GM18519 (cell line): ENCODE measurements at regions not wholly inside any gene's neighbourhood (a gene's known extent, or its start where the extent isn't known, plus 50 kb on each side); places are given as distances from the start of the nearest gene placed in this dataset.

Experiments
- ATAC-seq: cut with Tn5 transposase; IDR thresholded peaks from one replicate; pipeline ENCODE4 v1.9.1; 2021; ENCODE audit warnings: mild to moderate bottlenecking, moderate library complexity; ENCODE audit not compliant: unreplicated experiment, low FRiP score

DNA sequence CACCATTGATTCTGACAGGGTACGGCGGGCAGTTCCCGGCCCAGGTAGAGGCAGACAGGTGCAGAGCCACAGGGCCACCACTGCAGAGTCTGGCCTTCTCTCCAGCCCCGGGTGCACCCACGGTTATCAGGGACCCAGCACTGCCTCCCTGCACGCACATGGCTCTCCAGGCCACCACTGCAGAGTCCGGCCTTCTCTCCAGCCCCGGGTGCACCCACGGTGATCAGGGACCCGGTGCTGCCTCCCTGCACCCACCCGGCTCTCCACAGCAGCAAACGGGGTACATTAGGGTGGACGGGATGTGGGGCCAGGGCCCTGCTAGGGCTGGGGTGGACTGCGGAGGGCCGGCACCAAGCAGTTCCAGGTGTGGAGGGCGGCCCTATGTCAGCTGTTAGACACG is 272.9 kb downstream of the BRD1 start:
- no peak for ATAC-seq

GRCh38 chr22:49554296-49554625 is 273.4 kb downstream of the BRD1 start:
- ATAC-seq = no peak

DNA sequence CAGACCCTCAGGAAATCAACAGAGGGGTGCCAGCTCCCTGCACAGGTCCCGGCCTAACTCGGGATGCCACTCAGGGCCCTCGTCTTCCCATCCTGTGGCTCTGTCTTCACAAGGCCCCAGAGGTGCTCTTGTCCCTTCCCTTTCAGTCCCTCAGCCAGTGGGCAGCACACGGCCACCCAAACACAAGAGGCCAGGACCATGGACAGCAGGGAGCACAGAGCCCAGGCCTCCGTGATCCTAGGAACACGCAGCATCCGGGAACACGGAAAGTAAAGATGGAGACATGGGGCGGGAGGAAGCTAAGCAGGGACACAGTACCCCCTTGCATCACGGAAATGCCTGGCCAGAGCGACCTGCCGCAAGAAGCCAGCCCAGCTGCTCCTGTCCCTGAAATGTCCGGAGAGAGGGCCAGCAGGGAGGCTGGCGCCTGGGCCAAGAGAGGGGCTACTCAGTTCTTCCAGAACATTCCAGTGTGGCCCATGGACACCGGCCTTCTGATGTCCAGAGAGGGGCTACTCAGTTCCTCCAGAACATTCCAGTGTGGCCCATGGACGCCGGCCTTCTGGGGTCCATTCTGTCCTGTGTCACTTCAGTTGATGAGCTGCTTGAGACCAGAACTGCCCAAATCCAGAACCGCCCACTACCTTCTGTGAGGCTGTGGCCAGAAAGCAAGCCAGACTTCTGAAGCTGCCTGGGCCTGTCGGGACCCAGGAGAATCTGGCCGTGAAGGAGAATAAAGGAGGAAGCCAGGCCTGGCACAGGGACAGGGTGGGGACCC is 274.0 kb downstream of the BRD1 start:
- ATAC-seq = no peak

GRCh38 chr22:49553076-49553475 is 274.6 kb downstream of the BRD1 start:
- no peak for ATAC-seq

GRCh38 chr22:49551897-49552614 is 275.6 kb downstream of the BRD1 start:
- no peak for ATAC-seq

GRCh38 chr22:49551446-49551845 is 276.2 kb downstream of the BRD1 start:
- no peak for ATAC-seq

- no peak for ATAC-seq
Observed at GRCh38 chr22:49550766-49551362, 276.8 kb downstream of the BRD1 start.

- ATAC-seq = no peak
Observed at GRCh38 chr22:49550141-49550430, 277.6 kb downstream of the BRD1 start.

GRCh38 chr22:49549256-49550140 is 278.2 kb downstream of the BRD1 start:
- ATAC-seq = no peak

DNA sequence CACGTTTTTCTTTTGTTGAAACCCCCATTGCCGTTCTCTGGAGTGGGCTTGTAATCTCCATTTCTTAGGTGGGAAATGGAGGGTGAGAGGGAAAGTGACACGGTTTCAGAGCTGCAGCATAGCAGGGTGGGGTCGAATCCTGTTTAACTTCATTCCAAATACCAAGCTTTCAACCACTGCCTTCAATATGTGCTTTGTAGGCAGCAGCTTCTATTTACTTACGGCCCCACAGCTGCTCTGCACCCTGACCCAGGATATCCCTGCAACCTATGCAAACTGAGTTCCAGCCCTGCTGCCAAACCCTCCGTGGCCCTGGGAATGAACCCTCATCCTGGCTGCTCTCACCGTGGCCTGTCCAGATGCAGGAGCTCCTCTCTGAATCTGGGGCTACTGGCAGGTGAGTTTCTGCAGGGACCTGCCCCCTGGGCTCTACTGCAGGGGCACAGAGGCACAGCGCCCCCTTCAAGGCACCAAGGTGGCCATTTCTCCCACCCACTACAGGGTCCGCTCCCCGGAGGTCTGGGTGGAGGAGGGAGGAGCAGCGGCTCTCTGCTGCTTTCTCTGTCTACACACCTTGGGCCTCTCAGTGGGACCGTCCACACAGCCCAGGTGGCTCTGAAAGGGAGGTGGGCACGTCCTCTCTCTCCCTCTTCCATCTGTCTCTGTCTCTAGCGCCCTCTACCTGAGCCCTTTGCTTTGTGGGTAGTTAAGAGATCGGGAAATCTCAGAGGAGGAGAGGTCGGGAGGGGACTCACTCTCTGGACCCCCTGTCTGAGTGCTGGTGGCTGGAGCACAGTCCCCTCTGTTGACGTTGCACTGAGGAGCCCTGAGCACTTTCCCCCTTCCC is 279.1 kb downstream of the BRD1 start:
- no peak for ATAC-seq

DNA sequence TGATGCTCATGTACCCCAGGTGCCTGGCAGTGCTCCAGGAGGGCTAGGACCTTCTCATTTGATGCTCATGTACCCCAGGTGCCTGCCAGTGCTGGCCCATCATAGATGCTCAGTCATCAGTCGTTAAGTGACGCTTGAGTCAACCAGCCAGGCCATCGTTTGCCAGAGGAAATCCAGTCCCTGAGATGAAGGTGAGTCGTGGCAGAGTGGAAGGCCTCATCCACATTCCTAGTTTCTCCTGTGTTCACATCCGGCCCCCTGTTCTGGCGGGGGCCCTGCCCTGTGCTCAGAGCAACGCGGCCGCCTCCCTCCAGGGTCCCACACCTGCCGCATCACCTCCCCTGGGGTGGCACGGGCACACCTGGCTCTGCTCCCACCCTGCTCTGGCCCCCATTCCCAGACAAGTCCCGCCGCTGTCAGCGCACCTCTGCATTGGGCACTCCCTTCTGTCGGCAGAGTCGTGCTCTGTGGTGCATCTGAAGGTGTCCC is 279.9 kb downstream of the BRD1 start:
- no peak for ATAC-seq

- ATAC-seq = no peak
Observed at GRCh38 chr22:49546811-49547585, 280.7 kb downstream of the BRD1 start.

- ATAC-seq = no peak
Observed at GRCh38 chr22:49545606-49546005, 282.1 kb downstream of the BRD1 start.

- ATAC-seq = no peak
Observed at GRCh38 chr22:49544286-49544685, 283.4 kb downstream of the BRD1 start.

GRCh38 chr22:49543876-49544275 is 283.8 kb downstream of the BRD1 start:
- ATAC-seq = no peak

GRCh38 chr22:49541693-49542230 is 285.9 kb downstream of the BRD1 start:
- no peak for ATAC-seq

GRCh38 chr22:49540913-49541692 is 286.6 kb downstream of the BRD1 start:
- ATAC-seq = no peak
